Endodermal cell (in vitro differentiated cells): ENCODE measurements at regions not wholly inside any gene's neighbourhood (a gene's known extent, or its start where the extent isn't known, plus 50 kb on each side); places are given as distances from the start of the nearest gene placed in this dataset.

Source experiments
- DNase-seq: peaks from one replicate; pipeline ENCODE4 v3.0.0-alpha.2; 2017
- H3K27ac ChIP-seq: 2 replicates; pipeline ENCODE4 v1.5.1; 2013; ENCODE audit warnings: mild to moderate bottlenecking, low read depth, low read length, moderate library complexity
- H3K27me3 ChIP-seq: 2 replicates; pipeline ENCODE4 v1.6.1; 2013; ENCODE audit warnings: mild to moderate bottlenecking, low read length, moderate library complexity; ENCODE audit not compliant: insufficient read depth, control insufficient read depth, poor library complexity, severe bottlenecking
- H3K36me3 ChIP-seq: 2 replicates; pipeline ENCODE4 v1.7.0; 2013; ENCODE audit warnings: mild to moderate bottlenecking, low read length, moderate library complexity; ENCODE audit not compliant: control insufficient read depth, insufficient read depth
- H3K4me1 ChIP-seq: one replicate; pipeline ENCODE4 v1.7.0; 2013; ENCODE audit warnings: low read length; ENCODE audit not compliant: control insufficient read depth, insufficient read depth
- H3K4me3 ChIP-seq: 2 replicates; pipeline ENCODE4 v1.5.1; 2013; ENCODE audit warnings: mild to moderate bottlenecking, low read length, moderate library complexity
- H3K9ac ChIP-seq: 2 replicates; pipeline ENCODE4 v1.6.1; 2013; ENCODE audit warnings: mild to moderate bottlenecking, low read length, moderate library complexity; ENCODE audit not compliant: poor library complexity, severe bottlenecking; ENCODE audit errors: extremely low read depth
- H3K9me3 ChIP-seq: 2 replicates; pipeline ENCODE4 v1.6.1; 2013; ENCODE audit warnings: mild to moderate bottlenecking, low read length, moderate library complexity; ENCODE audit not compliant: control insufficient read depth
- H3K27ac Mint-ChIP-seq: 2 replicates; pipeline ENCODE4 v1.8.0; 2020; ENCODE audit warnings: mixed read lengths
- H3K27me3 Mint-ChIP-seq: 2 replicates; pipeline ENCODE4 v1.8.0; 2021; ENCODE audit warnings: mild to moderate bottlenecking, mixed read lengths; ENCODE audit not compliant: insufficient read depth
- H3K36me3 Mint-ChIP-seq: 2 replicates; pipeline ENCODE4 v1.8.0; 2020; ENCODE audit warnings: low read depth, mixed read lengths
- H3K4me1 Mint-ChIP-seq: 2 replicates; pipeline ENCODE4 v1.8.0; 2020; ENCODE audit warnings: mixed read lengths
- H3K4me3 Mint-ChIP-seq: 2 replicates; pipeline ENCODE4 v1.8.0; 2020; ENCODE audit warnings: mild to moderate bottlenecking, moderate library complexity, mixed read lengths
- H3K9me3 Mint-ChIP-seq: 2 replicates; pipeline ENCODE4 v1.8.0; 2020; ENCODE audit warnings: mild to moderate bottlenecking, mixed read lengths
- WGBS, 2 experiments: methylation state at CpG; one replicate each; pipeline versions ENCODE4 v1.1.5 to v1.1.7; 2013; ENCODE audit warnings: missing lambda C conversion rate in 2 of 2, mixed read lengths in 1 of 2; ENCODE audit not compliant: insufficient coverage in 1 of 2, insufficient read length in 1 of 2; 5-methylcytosine and 5-hydroxymethylcytosine counted together
- TF ChIP-seq, protein P1 (sequence below): fragments of 200-600 bp; sonication (generic); conservative IDR thresholded peaks from 2 replicates; pipeline ENCODE4 v1.5.0; 2021; ENCODE audit warnings: antibody characterized with exemption, mild to moderate bottlenecking

DNA sequence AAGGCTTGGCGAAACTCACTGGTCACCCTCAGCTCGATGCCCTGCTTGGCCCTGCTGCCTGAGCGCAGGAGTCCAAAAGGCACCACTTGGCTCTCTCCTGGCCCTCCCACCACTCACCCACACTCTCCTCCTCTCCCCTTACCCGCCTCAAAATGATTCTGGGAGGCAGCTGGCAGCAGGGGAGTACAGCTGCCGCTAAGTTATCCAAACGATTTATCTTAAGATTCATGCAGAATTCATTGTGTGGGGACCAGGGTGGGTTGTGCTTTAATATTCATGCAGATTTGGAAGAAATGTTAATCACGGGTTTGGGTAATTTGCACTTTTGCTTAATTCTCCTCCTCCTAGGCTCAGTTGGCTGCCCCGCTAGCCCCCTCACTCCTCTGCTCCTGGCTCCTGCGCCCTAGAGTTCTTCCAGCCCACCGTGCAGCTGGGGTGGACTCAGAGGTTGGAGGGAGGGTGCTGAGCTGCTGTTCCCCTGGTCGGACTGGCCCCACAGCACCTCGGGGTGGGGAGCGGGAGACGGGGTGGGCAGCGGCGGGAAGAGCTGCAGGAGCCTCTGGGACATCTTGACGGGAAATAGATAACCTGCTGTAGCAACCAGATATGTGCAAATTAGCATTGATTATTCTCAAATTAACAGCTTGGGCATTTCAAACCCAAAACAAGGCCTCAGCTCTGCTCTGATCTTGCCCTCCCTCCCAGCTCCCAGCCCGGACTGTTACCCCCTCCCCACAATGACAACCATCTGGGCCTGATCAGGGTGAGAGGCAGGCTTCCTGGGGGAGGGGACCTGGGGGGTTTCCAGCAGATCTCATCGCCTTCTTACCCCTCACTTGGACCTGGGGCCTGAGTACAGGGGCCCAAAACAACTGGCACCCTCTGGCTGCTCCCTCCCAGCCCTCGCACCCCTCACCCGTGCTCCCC is 122.6 kb upstream of the RPL38 start:
- WGBS, 2 experiments, result 87 to 88% methylated on average over 14 to 20 of the region's 21 CpGs
- Mint-ChIP-seq H3K27me3 (no peaks in the 10 kb centered on the region), H3K9me3 (peaks cover 7% of the 10 kb centered on the region), H3K4me1 (peaks cover 20% of the 10 kb centered on the region), H3K4me3 (no peak overlapping the region), H3K36me3 (no peaks in the 10 kb centered on the region), H3K27ac (no peak overlapping the region)
- H3K36me3 ChIP-seq, result no peaks in the 10 kb centered on the region
- H3K9me3 ChIP-seq, result peaks cover 8% of the 10 kb centered on the region
- no peak overlapping the region for H3K4me3 ChIP-seq
- H3K9ac ChIP-seq, result no peak overlapping the region
- TF ChIP-seq, protein P1, sequence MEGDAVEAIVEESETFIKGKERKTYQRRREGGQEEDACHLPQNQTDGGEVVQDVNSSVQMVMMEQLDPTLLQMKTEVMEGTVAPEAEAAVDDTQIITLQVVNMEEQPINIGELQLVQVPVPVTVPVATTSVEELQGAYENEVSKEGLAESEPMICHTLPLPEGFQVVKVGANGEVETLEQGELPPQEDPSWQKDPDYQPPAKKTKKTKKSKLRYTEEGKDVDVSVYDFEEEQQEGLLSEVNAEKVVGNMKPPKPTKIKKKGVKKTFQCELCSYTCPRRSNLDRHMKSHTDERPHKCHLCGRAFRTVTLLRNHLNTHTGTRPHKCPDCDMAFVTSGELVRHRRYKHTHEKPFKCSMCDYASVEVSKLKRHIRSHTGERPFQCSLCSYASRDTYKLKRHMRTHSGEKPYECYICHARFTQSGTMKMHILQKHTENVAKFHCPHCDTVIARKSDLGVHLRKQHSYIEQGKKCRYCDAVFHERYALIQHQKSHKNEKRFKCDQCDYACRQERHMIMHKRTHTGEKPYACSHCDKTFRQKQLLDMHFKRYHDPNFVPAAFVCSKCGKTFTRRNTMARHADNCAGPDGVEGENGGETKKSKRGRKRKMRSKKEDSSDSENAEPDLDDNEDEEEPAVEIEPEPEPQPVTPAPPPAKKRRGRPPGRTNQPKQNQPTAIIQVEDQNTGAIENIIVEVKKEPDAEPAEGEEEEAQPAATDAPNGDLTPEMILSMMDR, result no peak
- H3K27me3 ChIP-seq, result no peaks in the 10 kb centered on the region
- H3K4me1 ChIP-seq, result peaks cover 7% of the 10 kb centered on the region
- no peak overlapping the region for H3K27ac ChIP-seq
- DNase-seq, result no peak

GRCh38 chr17:74082886-74083285 is 120.6 kb upstream of the RPL38 start:
- H3K27ac Mint-ChIP-seq, result no peak overlapping the region
- Histone ChIP-seq H3K4me3 (no peak overlapping the region), H3K27ac (no peak overlapping the region), H3K36me3 (no peaks in the 10 kb centered on the region), H3K9me3 (peaks cover 8% of the 10 kb centered on the region), H3K9ac (no peak overlapping the region), H3K4me1 (peaks cover 7% of the 10 kb centered on the region), H3K27me3 (no peaks in the 10 kb centered on the region)
- peaks cover 20% of the 10 kb centered on the region for H3K4me1 Mint-ChIP-seq
- DNase-seq, result no peak
- TF ChIP-seq, protein P1, result no peak
- H3K27me3 Mint-ChIP-seq, result no peaks in the 10 kb centered on the region
- no peak overlapping the region for H3K4me3 Mint-ChIP-seq
- WGBS, 2 experiments, result 93 to 97% methylated on average over 4 to 7 of the region's 7 CpGs
- H3K9me3 Mint-ChIP-seq, result peaks cover 7% of the 10 kb centered on the region
- no peaks in the 10 kb centered on the region for H3K36me3 Mint-ChIP-seq

GRCh38 chr17:74083321-74083720 is 120.2 kb upstream of the RPL38 start:
- peaks cover 19% of the 10 kb centered on the region for H3K4me1 Mint-ChIP-seq
- H3K9me3 Mint-ChIP-seq, result peaks cover 7% of the 10 kb centered on the region
- H3K27ac ChIP-seq, result no peak overlapping the region
- H3K9me3 ChIP-seq, result peaks cover 8% of the 10 kb centered on the region
- WGBS, 2 experiments, result 85 to 91% methylated on average over 3 of the region's 3 CpGs
- H3K27me3 Mint-ChIP-seq, result no peaks in the 10 kb centered on the region
- H3K36me3 ChIP-seq, result no peaks in the 10 kb centered on the region
- no peaks in the 10 kb centered on the region for H3K36me3 Mint-ChIP-seq
- TF ChIP-seq, protein P1, result no peak
- no peak overlapping the region for H3K27ac Mint-ChIP-seq
- no peaks in the 10 kb centered on the region for H3K27me3 ChIP-seq
- DNase-seq, result no peak
- no peak overlapping the region for H3K4me3 ChIP-seq
- H3K9ac ChIP-seq, result no peak overlapping the region
- peaks cover 7% of the 10 kb centered on the region for H3K4me1 ChIP-seq
- no peak overlapping the region for H3K4me3 Mint-ChIP-seq
